ENCODE measurements at regions not wholly inside any gene's neighbourhood (a gene's known extent, or its start where the extent isn't known, plus 50 kb on each side); places are given as distances from the start of the nearest gene placed in this dataset.
A peak's percentile ranks its signal among the peaks of the same experiment; 100 is the strongest.

DNA sequence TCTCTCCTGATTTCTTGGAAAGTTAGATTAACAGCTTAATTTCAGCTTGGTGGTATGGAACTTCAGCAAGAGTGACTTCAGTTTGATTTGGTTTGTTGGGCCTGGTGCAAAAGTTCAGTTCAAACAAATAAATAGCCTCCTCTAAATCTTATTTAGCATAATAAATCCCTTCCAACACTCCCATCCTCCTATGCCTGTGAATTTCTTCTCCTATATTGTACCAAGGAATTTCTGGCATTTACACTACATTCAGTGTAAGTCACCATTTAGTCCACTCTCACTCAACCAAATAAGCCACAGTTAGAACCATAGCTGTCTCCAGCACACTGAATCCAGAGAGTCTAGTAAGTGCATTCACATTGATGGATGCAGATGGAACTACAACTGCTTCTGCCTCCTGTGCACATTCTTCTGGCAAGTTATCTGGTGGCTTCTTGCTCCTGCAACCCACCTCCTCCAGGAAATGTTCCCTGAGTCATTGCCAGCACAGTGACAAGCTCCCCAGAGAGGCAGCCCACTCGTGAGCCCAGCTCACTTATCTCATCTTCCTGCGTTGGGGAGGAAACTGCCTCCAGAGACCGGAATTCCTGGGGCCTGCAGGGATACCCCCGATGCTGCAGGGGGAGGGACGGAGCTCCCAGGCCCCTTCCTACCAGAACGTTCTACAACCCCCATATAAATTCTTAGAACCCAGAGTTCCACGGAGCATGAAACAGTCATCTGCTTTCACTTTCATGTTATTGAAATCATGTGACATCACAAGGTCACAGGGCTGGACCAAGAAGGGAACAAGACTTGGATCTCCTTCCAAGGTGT is 318.3 kb downstream of the PHKB start:
- DNase-seq (ENCODE audit: low read depth in 2 of 2) = peak in 1 of 2 experiments; percentile 2

DNA sequence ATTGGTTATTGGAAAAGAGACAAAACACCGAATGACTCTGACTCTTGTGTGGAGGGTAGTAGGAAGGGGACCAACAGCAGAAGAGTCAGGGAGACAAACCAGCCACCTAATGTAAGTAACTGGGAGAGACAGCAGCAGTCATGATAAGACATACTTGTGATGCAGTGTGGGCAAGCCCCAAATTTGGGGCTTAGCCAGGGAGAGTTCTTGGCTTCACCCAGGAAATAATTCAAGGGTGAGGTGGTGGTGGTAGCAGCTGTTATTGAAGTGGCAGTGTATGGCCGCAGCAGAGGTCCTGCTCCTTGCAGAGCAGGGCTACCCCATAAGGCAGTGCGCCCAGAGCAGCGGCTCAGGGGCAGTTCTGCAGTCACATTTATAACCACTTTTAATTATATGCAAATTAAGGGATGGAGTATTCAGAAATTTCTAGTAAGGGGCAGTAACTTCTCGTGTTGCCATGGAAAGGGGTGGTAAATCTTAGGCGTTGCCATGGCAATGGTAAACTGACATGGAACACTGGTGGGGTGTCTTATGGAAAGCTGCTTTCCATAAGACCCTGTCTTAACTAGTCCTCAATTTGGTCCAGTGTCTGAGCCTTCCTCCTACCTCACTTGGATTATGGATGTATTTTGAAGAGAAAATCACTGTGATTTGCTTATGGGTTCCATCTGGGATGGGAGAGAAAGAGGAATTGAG is 317.1 kb downstream of the PHKB start:
- no peak for DNase-seq (ENCODE audit: low read depth in 2 of 2)

DNA sequence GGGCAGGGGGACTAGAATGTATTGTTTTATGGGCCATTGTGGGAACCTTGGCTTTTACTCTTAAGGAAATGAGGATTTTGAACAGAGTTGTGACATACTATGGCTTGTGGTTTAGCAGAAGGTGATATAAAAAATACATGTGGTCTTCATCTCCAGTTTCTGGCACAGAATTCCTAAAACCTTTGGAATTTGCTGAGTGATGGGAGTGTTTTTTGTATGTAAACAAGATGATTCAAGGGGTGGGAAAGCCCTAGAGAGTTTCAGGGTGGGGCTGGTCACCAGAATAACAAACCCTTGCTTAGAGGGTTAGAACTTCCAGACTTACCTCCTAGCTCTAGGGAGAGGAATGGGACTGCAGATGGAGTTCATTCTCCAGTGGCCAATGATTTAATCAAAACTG is 316.1 kb downstream of the PHKB start:
- no peak for DNase-seq (ENCODE audit: low read depth in 2 of 2)

DNA sequence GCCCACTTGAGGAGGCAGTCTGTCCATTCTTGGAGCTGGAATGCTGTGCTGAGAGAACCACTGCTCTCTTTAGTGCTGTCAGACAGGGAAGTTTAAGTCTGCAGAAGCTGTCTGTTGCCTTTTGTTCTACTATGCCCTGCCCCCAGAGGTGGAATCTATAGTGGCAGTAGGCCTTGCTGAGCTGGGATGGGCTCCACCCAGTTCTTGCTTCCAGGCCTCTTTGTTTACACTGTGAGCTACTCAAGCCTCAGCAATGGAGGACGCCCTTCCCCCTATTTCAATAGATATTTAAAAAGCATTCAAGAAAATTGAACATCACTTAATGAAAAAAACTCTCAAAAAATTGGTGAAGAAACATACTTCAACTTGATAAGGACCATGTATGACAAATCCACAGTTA is 313.5 kb downstream of the PHKB start:
- DNase-seq (ENCODE audit: low read depth in 2 of 2) = no peak

- no peak for DNase-seq (ENCODE audit: low read depth in 2 of 2)
Measured at GRCh38 chr16:47753659-47754058, 292.5 kb downstream of the PHKB start.

Data from stimulated activated CD4-positive, alpha-beta T cell treated with anti-CD3 and anti-CD28 coated beads, Interleukin-12 subunit alpha, Interleukin-12 subunit beta, amount 100 ng/mL, for 24 hours (primary cell).